GM21576 (cell line): ENCODE measurements at regions not wholly inside any gene's neighbourhood (a gene's known extent, or its start where the extent isn't known, plus 50 kb on each side); places are given as distances from the start of the nearest gene placed in this dataset.

Experiments
- ATAC-seq: cut with Tn5 transposase; IDR thresholded peaks from one replicate; pipeline ENCODE4 v1.9.1; 2021; ENCODE audit warnings: mild to moderate bottlenecking, moderate library complexity; ENCODE audit not compliant: unreplicated experiment

- no peak for ATAC-seq
These were observed 101.8 kb upstream of the TLR3 start for GRCh38 chr4:185966997-185967775.

GRCh38 chr4:185969657-185970056 lies 99.3 kb upstream of the TLR3 start:
- no peak for ATAC-seq

- no peak for ATAC-seq
These were observed 80.9 kb upstream of the TLR3 start for GRCh38 chr4:185987961-185988627.

GRCh38 chr4:185991770-185992169 lies 77.2 kb upstream of the TLR3 start:
- peak; percentile 59 for ATAC-seq

GRCh38 chr4:185992585-185992984 lies 76.4 kb upstream of the TLR3 start:
- ATAC-seq, result no peak

GRCh38 chr4:185993328-185993973 lies 75.5 kb upstream of the TLR3 start:
- ATAC-seq, result no peak

- ATAC-seq, result no peak
These were observed 74.2 kb upstream of the TLR3 start for GRCh38 chr4:185994750-185995149.

- no peak for ATAC-seq
These were observed 73.3 kb upstream of the TLR3 start for GRCh38 chr4:185995665-185996064.

GRCh38 chr4:185997296-185997695 lies 71.7 kb upstream of the TLR3 start:
- no peak for ATAC-seq

GRCh38 chr4:185998791-185999190 lies 70.2 kb upstream of the TLR3 start:
- ATAC-seq, result no peak

- no peak for ATAC-seq
These were observed 69.7 kb upstream of the TLR3 start for GRCh38 chr4:185999207-185999606.

GRCh38 chr4:186002853-186003252 lies 66.1 kb upstream of the TLR3 start:
- ATAC-seq, result no peak

- ATAC-seq, result no peak
These were observed 65.2 kb upstream of the TLR3 start for GRCh38 chr4:186003746-186004145.

GRCh38 chr4:186008057-186008456 lies 60.9 kb upstream of the TLR3 start:
- no peak for ATAC-seq

- no peak for ATAC-seq
These were observed 59.0 kb upstream of the TLR3 start for GRCh38 chr4:186009976-186010375.

- ATAC-seq, result no peak
These were observed 58.1 kb upstream of the TLR3 start for GRCh38 chr4:186010821-186011220.

- no peak for ATAC-seq
These were observed 56.9 kb upstream of the TLR3 start for GRCh38 chr4:186012071-186012470.

- ATAC-seq, result no peak
These were observed 55.4 kb upstream of the TLR3 start for GRCh38 chr4:186013419-186014186.

GRCh38 chr4:186015212-186015817 lies 53.6 kb upstream of the TLR3 start:
- ATAC-seq, result no peak

- ATAC-seq, result no peak
These were observed 52.2 kb upstream of the TLR3 start for GRCh38 chr4:186016796-186017195.

GRCh38 chr4:186017801-186018200 lies 51.2 kb upstream of the TLR3 start:
- ATAC-seq, result no peak
